SK-N-SH treated with all-trans-retinoic acid at 6 μM for 48 hours (cell line): ENCODE measurements at regions not wholly inside any gene's neighbourhood (a gene's known extent, or its start where the extent isn't known, plus 50 kb on each side); places are given as distances from the start of the nearest gene placed in this dataset.

ENCODE experiments used
- PPARA ChIP-seq: fragments of 250-450 bp; sonication (Bioruptor Pico); IDR thresholded peaks from 2 replicates; pipeline ENCODE4 v1.5.0; 2020; ENCODE audit warnings: mild to moderate bottlenecking, borderline replicate concordance
- RARB ChIP-seq: fragments of 250-450 bp; sonication (Bioruptor Pico); IDR thresholded peaks from 2 replicates; pipeline ENCODE4 v1.8.0; 2021; ENCODE audit warnings: mild to moderate bottlenecking, moderate library complexity
- ZC3H10 ChIP-seq: fragments of 250-450 bp; sonication (Bioruptor Pico); IDR thresholded peaks from 2 replicates; pipeline ENCODE4 v1.5.1; 2021; ENCODE audit warnings: mild to moderate bottlenecking, moderate library complexity
- ZFP3 ChIP-seq: fragments of 250-450 bp; sonication (Bioruptor Pico); IDR thresholded peaks from 2 replicates; pipeline ENCODE4 v1.5.0; 2020; ENCODE audit warnings: mild to moderate bottlenecking, moderate library complexity
- ZFP30 ChIP-seq: fragments of 450-650 bp; formaldehyde crosslinking; IDR thresholded peaks from 2 replicates; pipeline ENCODE4 v1.5.0; 2022; ENCODE audit warnings: mild to moderate bottlenecking, moderate library complexity
- ZNF70 ChIP-seq: fragments of 450-650 bp; formaldehyde crosslinking; IDR thresholded peaks from 2 replicates; pipeline ENCODE4 v1.5.0; 2020; ENCODE audit warnings: mild to moderate bottlenecking, moderate library complexity
- ZNF8 ChIP-seq: fragments of 450-650 bp; formaldehyde crosslinking; IDR thresholded peaks from 2 replicates; pipeline ENCODE4 v1.5.0; 2020; ENCODE audit warnings: mild to moderate bottlenecking, moderate library complexity
- TF ChIP-seq, protein P1 (sequence below): fragments of 250-450 bp; sonication (Bioruptor Pico); IDR thresholded peaks from 2 replicates; pipeline ENCODE4 v1.5.1; 2020; ENCODE audit warnings: low read depth, mild to moderate bottlenecking, moderate library complexity
- TF ChIP-seq, protein P2 (sequence below): fragments of 250-450 bp; sonication (Bioruptor Pico); IDR thresholded peaks from 2 replicates; pipeline ENCODE4 v1.5.1; 2021; ENCODE audit warnings: mild to moderate bottlenecking, moderate library complexity

DNA sequence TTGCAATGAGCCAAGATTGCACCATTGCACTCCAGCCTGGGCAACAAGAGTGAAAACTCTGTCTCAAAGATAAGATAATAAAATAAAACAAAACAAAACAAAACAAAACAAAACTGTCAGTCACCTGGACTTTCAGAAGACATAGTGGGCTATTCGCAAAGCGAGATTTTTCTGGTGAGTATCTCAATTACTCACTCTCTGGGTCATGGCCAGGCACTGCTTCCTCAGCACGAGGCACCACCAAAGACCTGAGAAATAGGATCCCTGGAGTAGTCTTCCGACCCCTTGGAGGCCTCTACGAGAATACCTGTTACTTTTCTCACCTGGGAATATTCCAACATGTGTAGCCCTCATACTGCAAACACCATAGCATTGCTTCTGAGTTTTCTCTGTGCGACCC, 201.7 kb upstream of the ZNF618 start:
- TF ChIP-seq PPARA (CRISPR knock-in tag) (no peak), RARB (CRISPR knock-in tag) (no peak), ZNF8 (CRISPR knock-in tag) (no peak), ZFP30 (no peak), ZFP3 (no peak), ZNF70 (CRISPR knock-in tag) (no peak), ZC3H10 (CRISPR knock-in tag) (no peak)
- TF ChIP-seq, protein P1, sequence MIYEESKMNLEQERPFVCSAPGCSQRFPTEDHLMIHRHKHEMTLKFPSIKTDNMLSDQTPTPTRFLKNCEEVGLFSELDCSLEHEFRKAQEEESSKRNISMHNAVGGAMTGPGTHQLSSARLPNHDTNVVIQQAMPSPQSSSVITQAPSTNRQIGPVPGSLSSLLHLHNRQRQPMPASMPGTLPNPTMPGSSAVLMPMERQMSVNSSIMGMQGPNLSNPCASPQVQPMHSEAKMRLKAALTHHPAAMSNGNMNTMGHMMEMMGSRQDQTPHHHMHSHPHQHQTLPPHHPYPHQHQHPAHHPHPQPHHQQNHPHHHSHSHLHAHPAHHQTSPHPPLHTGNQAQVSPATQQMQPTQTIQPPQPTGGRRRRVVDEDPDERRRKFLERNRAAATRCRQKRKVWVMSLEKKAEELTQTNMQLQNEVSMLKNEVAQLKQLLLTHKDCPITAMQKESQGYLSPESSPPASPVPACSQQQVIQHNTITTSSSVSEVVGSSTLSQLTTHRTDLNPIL (CRISPR knock-in tag), result no peak
- TF ChIP-seq, protein P2, sequence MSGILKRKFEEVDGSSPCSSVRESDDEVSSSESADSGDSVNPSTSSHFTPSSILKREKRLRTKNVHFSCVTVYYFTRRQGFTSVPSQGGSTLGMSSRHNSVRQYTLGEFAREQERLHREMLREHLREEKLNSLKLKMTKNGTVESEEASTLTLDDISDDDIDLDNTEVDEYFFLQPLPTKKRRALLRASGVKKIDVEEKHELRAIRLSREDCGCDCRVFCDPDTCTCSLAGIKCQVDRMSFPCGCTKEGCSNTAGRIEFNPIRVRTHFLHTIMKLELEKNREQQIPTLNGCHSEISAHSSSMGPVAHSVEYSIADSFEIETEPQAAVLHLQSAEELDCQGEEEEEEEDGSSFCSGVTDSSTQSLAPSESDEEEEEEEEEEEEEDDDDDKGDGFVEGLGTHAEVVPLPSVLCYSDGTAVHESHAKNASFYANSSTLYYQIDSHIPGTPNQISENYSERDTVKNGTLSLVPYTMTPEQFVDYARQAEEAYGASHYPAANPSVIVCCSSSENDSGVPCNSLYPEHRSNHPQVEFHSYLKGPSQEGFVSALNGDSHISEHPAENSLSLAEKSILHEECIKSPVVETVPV, result no peak
